A673 (cell line): ENCODE measurements at regions not wholly inside any gene's neighbourhood (a gene's known extent, or its start where the extent isn't known, plus 50 kb on each side); places are given as distances from the start of the nearest gene placed in this dataset.

Source experiments
- BruUV-seq: library from RNA; stranded (reverse); fragments of 400-500 nt; replicated peaks from 2 replicates; lab custom pipeline; 2021; lab: Mats Ljungman, UMichigan
- CTCF ChIA-PET: fragments of 300-600 bp; sonication (Branson Sonifier 250); formaldehyde crosslinking; loops from one replicate; lab custom pipeline; 2022; ENCODE audit warnings: antibody characterized with exemption; lab: Charles Lee
- POLR2A ChIA-PET: fragments of 300-600 bp; sonication (Branson Sonifier 250); formaldehyde crosslinking; loops from one replicate; lab custom pipeline; 2022; ENCODE audit warnings: antibody characterized with exemption; ENCODE audit not compliant: low non-redundant PET; lab: Charles Lee
- DNase-seq: peaks from one replicate; pipeline ENCODE4 v3.0.0-alpha.2; 2015; ENCODE audit warnings: low spot score
- H3K27ac ChIP-seq: fragments of 200-600 bp; sonication (generic); 2 replicates; pipeline ENCODE4 v1.5.1; 2016; ENCODE audit warnings: mixed run types, low read depth, mild to moderate bottlenecking, mixed read lengths, antibody characterized with exemption, low read length; ENCODE audit not compliant: poor library complexity, severe bottlenecking
- H3K27me3 ChIP-seq: fragments of 200-600 bp; sonication (generic); replicated peaks from 2 replicates; pipeline ENCODE4 v1.6.1; 2017; ENCODE audit warnings: mixed run types, low read depth, mild to moderate bottlenecking, mixed read lengths, antibody characterized with exemption, low read length; ENCODE audit not compliant: insufficient read depth, poor library complexity
- H3K36me3 ChIP-seq: fragments of 200-600 bp; sonication (generic); 2 replicates; pipeline ENCODE4 v1.6.1; 2016; ENCODE audit warnings: mixed run types, mild to moderate bottlenecking, mixed read lengths, antibody characterized with exemption, low read length; ENCODE audit not compliant: insufficient read depth, poor library complexity, severe bottlenecking
- H3K4me1 ChIP-seq: fragments of 200-600 bp; sonication (generic); 2 replicates; pipeline ENCODE4 v1.6.1; 2017; ENCODE audit warnings: mixed run types, mild to moderate bottlenecking, mixed read lengths, antibody characterized with exemption, low read length; ENCODE audit not compliant: insufficient read depth, poor library complexity, severe bottlenecking
- H3K4me3 ChIP-seq: fragments of 200-600 bp; sonication (generic); 2 replicates; pipeline ENCODE4 v1.5.1; 2016; ENCODE audit warnings: low read depth, mixed run types, mild to moderate bottlenecking, mixed read lengths, low read length; ENCODE audit not compliant: poor library complexity, severe bottlenecking
- H3K9me3 ChIP-seq: fragments of 200-600 bp; sonication (generic); 2 replicates; pipeline ENCODE4 v1.6.1; 2016; ENCODE audit warnings: mixed run types, low read depth, mild to moderate bottlenecking, mixed read lengths, antibody characterized with exemption, low read length; ENCODE audit not compliant: poor library complexity, severe bottlenecking
- EZH2 ChIP-seq: fragments of 200-600 bp; sonication (generic); IDR thresholded peaks from 2 replicates; pipeline ENCODE4 v1.6.1; 2017; ENCODE audit warnings: borderline replicate concordance, low read depth, mild to moderate bottlenecking, mixed read lengths, antibody characterized with exemption, low read length; ENCODE audit not compliant: poor library complexity, severe bottlenecking
- intact Hi-C: fragments of 100-400 bp; cut with micrococcal nuclease; formaldehyde crosslinking; loops from one replicate; pipeline ENCODE4 v1.10.0; 2022; ENCODE audit not compliant: unreplicated experiment
- TF ChIP-seq, protein P1 (sequence below): fragments of 300-800, 200-600 bp; sonication (generic); conservative IDR thresholded peaks from 2 replicates; pipeline ENCODE4 v1.5.1; 2017; ENCODE audit warnings: low read depth, mild to moderate bottlenecking, antibody characterized with exemption, low read length, moderate library complexity, mixed read lengths

DNA sequence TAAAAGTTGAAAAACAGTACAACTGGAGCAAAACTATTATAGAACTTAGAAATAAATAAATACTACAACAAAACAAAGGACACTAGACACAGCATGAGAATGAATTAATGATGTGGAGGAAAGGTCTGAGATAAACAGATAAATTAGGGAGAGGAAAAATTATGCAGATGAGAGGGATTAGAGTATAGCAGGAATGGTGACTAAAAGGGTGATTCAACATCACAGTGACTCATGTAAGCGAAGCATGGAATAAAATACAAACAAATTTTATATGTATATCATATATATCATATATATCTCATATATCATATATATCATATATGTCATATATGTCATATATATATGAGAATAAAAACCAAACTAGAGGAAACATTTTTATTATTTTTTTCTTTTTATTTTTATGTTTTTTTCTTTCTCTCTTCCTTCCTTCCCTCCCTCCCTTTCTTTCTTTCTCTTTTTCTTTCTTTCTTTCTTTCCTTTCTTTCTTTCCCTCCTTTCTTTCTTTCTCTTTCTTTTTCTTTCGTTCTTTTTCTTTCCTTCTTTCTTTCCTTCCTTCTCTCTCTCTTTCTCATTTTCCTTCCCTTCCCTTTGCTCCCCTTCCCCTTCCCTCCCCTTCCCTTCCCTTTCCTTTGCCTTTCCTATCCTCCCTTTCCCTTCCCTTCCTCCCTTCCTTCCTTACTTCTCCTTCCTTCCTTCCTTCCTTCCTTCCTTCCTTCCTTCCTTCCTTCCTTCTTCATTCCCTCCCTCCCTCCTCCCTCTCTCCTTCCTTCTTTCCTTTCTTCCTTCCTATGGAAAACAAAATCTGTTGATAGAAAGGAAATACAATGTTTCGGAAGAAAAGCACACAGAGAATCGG, 1014.6 kb downstream of the GRIK2 start:
- no peaks in the 10 kb centered on the region for H3K9me3 ChIP-seq
- TF ChIP-seq, protein P1, sequence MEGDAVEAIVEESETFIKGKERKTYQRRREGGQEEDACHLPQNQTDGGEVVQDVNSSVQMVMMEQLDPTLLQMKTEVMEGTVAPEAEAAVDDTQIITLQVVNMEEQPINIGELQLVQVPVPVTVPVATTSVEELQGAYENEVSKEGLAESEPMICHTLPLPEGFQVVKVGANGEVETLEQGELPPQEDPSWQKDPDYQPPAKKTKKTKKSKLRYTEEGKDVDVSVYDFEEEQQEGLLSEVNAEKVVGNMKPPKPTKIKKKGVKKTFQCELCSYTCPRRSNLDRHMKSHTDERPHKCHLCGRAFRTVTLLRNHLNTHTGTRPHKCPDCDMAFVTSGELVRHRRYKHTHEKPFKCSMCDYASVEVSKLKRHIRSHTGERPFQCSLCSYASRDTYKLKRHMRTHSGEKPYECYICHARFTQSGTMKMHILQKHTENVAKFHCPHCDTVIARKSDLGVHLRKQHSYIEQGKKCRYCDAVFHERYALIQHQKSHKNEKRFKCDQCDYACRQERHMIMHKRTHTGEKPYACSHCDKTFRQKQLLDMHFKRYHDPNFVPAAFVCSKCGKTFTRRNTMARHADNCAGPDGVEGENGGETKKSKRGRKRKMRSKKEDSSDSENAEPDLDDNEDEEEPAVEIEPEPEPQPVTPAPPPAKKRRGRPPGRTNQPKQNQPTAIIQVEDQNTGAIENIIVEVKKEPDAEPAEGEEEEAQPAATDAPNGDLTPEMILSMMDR, result no peak
- no peak for TF ChIP-seq EZH2
- peak; percentile 39 for DNase-seq
- ChIA-PET CTCF (no interaction called here), POLR2A (no interaction called here)
- no TSS peak for BruUV-seq
- intact Hi-C loops, result no loop called here
- H3K27me3 ChIP-seq, result no peaks in the 10 kb centered on the region
- H3K4me3 ChIP-seq, result no peak overlapping the region
- no peaks in the 10 kb centered on the region for H3K36me3 ChIP-seq
- no peaks in the 10 kb centered on the region for H3K4me1 ChIP-seq
- H3K27ac ChIP-seq, result no peak overlapping the region

DNA sequence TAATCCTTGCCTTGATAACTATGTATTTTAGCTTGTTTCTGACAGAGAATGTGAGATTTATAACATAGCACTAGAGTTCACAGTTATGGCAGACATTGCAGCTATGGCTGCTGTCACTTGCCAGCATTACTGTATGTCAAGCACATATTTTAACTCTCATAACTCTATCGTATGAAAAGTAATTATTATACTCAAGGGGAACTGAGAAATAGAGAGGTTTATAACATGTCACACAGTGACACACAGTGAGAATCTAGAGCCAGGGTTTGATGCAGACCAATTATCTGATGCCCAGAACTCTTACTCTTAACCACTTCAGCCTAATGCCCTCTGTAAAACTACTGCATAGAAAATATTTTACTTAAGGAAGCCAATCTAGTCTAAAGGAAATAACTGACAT, 1012.4 kb downstream of the GRIK2 start:
- ChIA-PET CTCF (no interaction called here), POLR2A (no interaction called here)
- Histone ChIP-seq H3K27me3 (no peaks in the 10 kb centered on the region), H3K4me3 (no peak overlapping the region), H3K9me3 (no peaks in the 10 kb centered on the region), H3K36me3 (no peaks in the 10 kb centered on the region), H3K4me1 (no peaks in the 10 kb centered on the region), H3K27ac (no peak overlapping the region)
- DNase-seq, result no peak
- TF ChIP-seq EZH2, result no peak
- TF ChIP-seq, protein P1, result no peak
- intact Hi-C loops, result no loop called here
- no TSS peak for BruUV-seq

DNA sequence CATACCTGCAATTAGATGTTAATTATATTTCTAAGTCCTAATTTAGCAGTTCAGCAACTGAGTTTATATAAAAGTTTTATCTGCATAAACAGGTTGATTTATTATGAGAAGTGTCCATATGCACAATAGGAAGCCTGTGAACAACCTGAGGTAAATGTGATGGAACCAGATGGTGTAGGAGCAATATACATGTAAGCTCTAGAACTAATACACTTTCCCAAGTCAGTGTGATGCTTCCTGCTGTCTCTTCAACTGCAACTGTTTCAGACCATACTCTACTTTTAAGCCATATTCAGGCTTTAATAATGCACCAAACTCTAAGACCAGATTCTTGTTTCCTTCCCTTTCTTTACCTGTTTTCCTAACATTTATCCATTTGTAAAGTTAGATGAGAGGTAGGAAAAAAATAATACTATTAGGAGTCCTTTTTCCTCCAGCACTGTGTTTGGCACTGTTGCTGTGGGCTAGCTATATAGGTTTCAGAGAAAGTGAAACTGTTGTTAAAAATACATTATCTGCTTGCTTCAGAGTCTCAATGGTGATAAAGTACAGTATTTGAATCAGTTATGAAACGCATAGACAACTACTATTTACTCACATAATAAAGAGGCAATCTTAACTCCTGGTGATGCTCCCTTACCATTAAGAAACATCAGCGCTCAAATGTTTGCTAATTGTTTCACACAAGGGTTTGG, 1009.3 kb downstream of the GRIK2 start:
- Histone ChIP-seq H3K9me3 (no peaks in the 10 kb centered on the region), H3K4me1 (no peaks in the 10 kb centered on the region), H3K36me3 (no peaks in the 10 kb centered on the region), H3K4me3 (no peak overlapping the region), H3K27me3 (no peaks in the 10 kb centered on the region), H3K27ac (no peak overlapping the region)
- intact Hi-C loops, result no loop called here
- ChIA-PET CTCF (no interaction called here), POLR2A (no interaction called here)
- no TSS peak for BruUV-seq
- DNase-seq, result no peak
- TF ChIP-seq, protein P1, result no peak
- no peak for TF ChIP-seq EZH2
